Neuronal stem cell (in vitro differentiated cells): ENCODE measurements at regions not wholly inside any gene's neighbourhood (a gene's known extent, or its start where the extent isn't known, plus 50 kb on each side); places are given as distances from the start of the nearest gene placed in this dataset.

Source experiments
- DNase-seq: peaks from one replicate; pipeline ENCODE4 v3.0.0-alpha.2; 2013; ENCODE audit warnings: low spot score
- H2AFZ ChIP-seq: one replicate; pipeline ENCODE4 v1.6.1; 2013; ENCODE audit warnings: mild to moderate bottlenecking, low read length, inconsistent platforms
- H2AK5ac ChIP-seq: 2 replicates; pipeline ENCODE4 v1.6.1; 2013; ENCODE audit warnings: low read depth, mild to moderate bottlenecking, inconsistent platforms, low read length, moderate library complexity, mixed read lengths
- H2BK120ac ChIP-seq: 2 replicates; pipeline ENCODE4 v1.6.1; 2013; ENCODE audit warnings: low read depth, mild to moderate bottlenecking, inconsistent platforms, low read length, moderate library complexity, mixed read lengths
- H2BK12ac ChIP-seq: one replicate; pipeline ENCODE4 v1.6.1; 2013; ENCODE audit warnings: low read length, inconsistent platforms
- H2BK15ac ChIP-seq: 2 replicates; pipeline ENCODE4 v1.6.1; 2013; ENCODE audit warnings: mild to moderate bottlenecking, low read length, inconsistent platforms, mixed read lengths
- H2BK5ac ChIP-seq: one replicate; pipeline ENCODE4 v1.6.1; 2013; ENCODE audit warnings: inconsistent platforms, mild to moderate bottlenecking, low read length, moderate library complexity
- H3K14ac ChIP-seq: one replicate; pipeline ENCODE4 v1.6.1; 2013; ENCODE audit warnings: low read length, inconsistent platforms
- H3K18ac ChIP-seq: 2 replicates; pipeline ENCODE4 v1.6.1; 2013; ENCODE audit warnings: low read length, inconsistent platforms
- H3K23ac ChIP-seq: 2 replicates; pipeline ENCODE4 v1.6.1; 2013; ENCODE audit warnings: low read depth, mild to moderate bottlenecking, mixed read lengths, low read length, inconsistent platforms; ENCODE audit not compliant: poor library complexity
- H3K27ac ChIP-seq: replicated peaks from 3 replicates; pipeline ENCODE4 v1.5.1; 2013; ENCODE audit warnings: low read length, inconsistent platforms
- H3K27me3 ChIP-seq, 3 experiments: 2 replicates each; pipeline ENCODE4 v1.6.1; 2013; ENCODE audit warnings: low read length in 3 of 3, mild to moderate bottlenecking in 2 of 3, inconsistent platforms in 1 of 3, low read depth in 1 of 3, mixed read lengths in 1 of 3, moderate library complexity in 1 of 3; ENCODE audit not compliant: control insufficient read depth in 3 of 3, insufficient read depth in 3 of 3
- H3K36me3 ChIP-seq, 2 donors: replicated peaks in 1 of 2; 2 replicates each; pipeline ENCODE4 v1.6.1; 2013; ENCODE audit warnings: low read length in 2 of 2; ENCODE audit not compliant: control insufficient read depth in 2 of 2, insufficient read depth in 2 of 2
- H3K4ac ChIP-seq: 2 replicates; pipeline ENCODE4 v1.6.1; 2013; ENCODE audit warnings: inconsistent platforms, mild to moderate bottlenecking, low read length, moderate library complexity
- H3K4me1 ChIP-seq, 2 donors: 1 replicate in 1 of 2; 2 replicates in 1 of 2; pipeline ENCODE4 v1.6.1; 2013; ENCODE audit warnings: low read length in 2 of 2, low read depth in 1 of 2; ENCODE audit not compliant: control insufficient read depth in 2 of 2, insufficient read depth in 1 of 2
- H3K4me2 ChIP-seq: one replicate; pipeline ENCODE4 v1.6.1; 2013; ENCODE audit warnings: mild to moderate bottlenecking, low read length, inconsistent platforms; ENCODE audit not compliant: insufficient read depth, poor library complexity, severe bottlenecking
- H3K4me3 ChIP-seq, 2 donors: 2 replicates each; pipeline ENCODE4 v1.5.1; 2013; ENCODE audit warnings: low read length in 2 of 2, mild to moderate bottlenecking in 2 of 2, inconsistent platforms in 1 of 2, moderate library complexity in 1 of 2
- H3K79me1 ChIP-seq: one replicate; pipeline ENCODE4 v1.6.1; 2013; ENCODE audit warnings: low read depth, mild to moderate bottlenecking, inconsistent platforms, low read length, moderate library complexity
- H3K9ac ChIP-seq: one replicate; pipeline ENCODE4 v1.6.1; 2013; ENCODE audit warnings: mild to moderate bottlenecking, low read depth, low read length, inconsistent platforms; ENCODE audit not compliant: poor library complexity
- H3K9me3 ChIP-seq, 2 donors: replicated peaks in 1 of 2; 2 replicates each; pipeline versions ENCODE3 to v1.6.1; 2013; ENCODE audit warnings: low read length in 2 of 2, mild to moderate bottlenecking in 2 of 2, inconsistent platforms in 1 of 2, low read depth in 1 of 2, mixed read lengths in 1 of 2, moderate library complexity in 1 of 2; ENCODE audit not compliant: control insufficient read depth in 2 of 2, insufficient read depth in 1 of 2
- H4K8ac ChIP-seq: one replicate; pipeline ENCODE4 v1.6.1; 2013; ENCODE audit warnings: low read depth, mild to moderate bottlenecking, inconsistent platforms, low read length, moderate library complexity
- H4K91ac ChIP-seq: one replicate; pipeline ENCODE4 v1.6.1; 2013; ENCODE audit warnings: low read length, low read depth, mild to moderate bottlenecking, inconsistent platforms; ENCODE audit not compliant: poor library complexity
- WGBS, 2 donors: extraction: QIAGEN DNeasy Blood & Tissue Kit; methylation state at CpG; one replicate each; pipeline ENCODE4 v1.1.7; 2013; ENCODE audit warnings: missing lambda C conversion rate in 2 of 2, mixed read lengths in 1 of 2; ENCODE audit not compliant: insufficient read length in 2 of 2, insufficient replicate concordance in 1 of 2; ENCODE audit errors: extremely low coverage in 2 of 2; 5-methylcytosine and 5-hydroxymethylcytosine counted together

DNA sequence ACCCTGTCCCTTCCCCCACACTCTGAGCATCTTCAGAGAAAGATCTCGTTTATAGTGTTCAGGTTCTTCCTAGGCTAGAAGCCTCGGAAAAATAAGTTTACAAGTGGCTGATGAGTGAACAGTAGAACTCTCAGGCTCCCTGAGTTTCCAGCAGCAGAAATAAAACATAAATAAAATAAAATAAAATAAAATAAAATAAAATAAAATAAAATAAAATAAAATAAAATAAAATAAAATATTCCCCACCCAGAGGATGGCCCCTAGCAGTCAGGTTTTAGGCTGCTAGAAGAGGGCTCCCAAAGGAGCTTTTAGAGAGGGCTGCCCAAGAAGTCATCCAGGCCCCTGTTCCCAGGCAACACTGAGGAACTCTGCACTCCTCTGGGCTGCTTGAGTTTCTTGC, 55.1 kb downstream of the KCNC4 start:
- Histone ChIP-seq H3K4ac (no peak overlapping the region), H2BK120ac (no peak overlapping the region)
- no peak for DNase-seq

DNA sequence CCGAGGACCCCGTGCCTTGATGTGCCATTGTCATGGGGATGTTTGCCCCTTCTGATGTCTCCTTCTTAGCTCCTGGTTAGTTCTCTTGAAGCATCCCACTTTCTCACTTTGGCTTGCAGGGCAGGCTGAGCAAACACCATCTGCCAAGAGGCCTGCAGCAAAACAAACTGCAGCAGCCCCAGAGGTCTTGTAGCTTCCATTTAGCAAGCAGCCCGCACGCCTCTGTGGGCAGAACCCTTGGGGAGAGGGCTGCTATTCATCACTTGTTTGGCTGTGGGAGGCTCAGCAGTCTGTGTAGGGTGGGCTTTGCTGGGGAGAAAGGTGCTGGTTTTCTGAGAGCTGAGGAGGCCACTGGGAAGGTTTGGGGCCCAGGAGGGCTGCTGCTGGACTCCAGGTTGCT, 56.7 kb downstream of the KCNC4 start:
- no peak overlapping the region for H2BK15ac ChIP-seq
- no peak overlapping the region for H3K23ac ChIP-seq
- no peak overlapping the region for H4K91ac ChIP-seq
- peak overlapping the region; percentile 20 for H3K18ac ChIP-seq
- H4K8ac ChIP-seq, result no peak overlapping the region
- no peak overlapping the region for H3K4ac ChIP-seq
- peaks cover 7% of the 10 kb centered on the region in 2 donors for H3K4me1 ChIP-seq
- no peak overlapping the region for H2BK120ac ChIP-seq
- H2AK5ac ChIP-seq, result no peak overlapping the region
- H3K27me3 ChIP-seq, result peaks cover 0 to 16% (median 0%) of the 10 kb centered on the region in 3 experiments
- no peaks in the 10 kb centered on the region for H3K36me3 ChIP-seq
- no peak overlapping the region for H2BK5ac ChIP-seq
- no peak overlapping the region for H3K27ac ChIP-seq
- H3K9ac ChIP-seq, result no peak overlapping the region
- WGBS, 2 donors, result no CpG with 5 or more reads among the region's 4 CpGs
- no peak overlapping the region for H3K14ac ChIP-seq
- H3K4me3 ChIP-seq, result no peak overlapping the region
- no peak overlapping the region for H2AFZ ChIP-seq
- H3K9me3 ChIP-seq, result no peaks in the 10 kb centered on the region
- no peak overlapping the region for H2BK12ac ChIP-seq
- no peaks in the 10 kb centered on the region for H3K79me1 ChIP-seq
- H3K4me2 ChIP-seq, result no peak overlapping the region
- no peak for DNase-seq

More for the DNA sequence above, 55.1 kb downstream of the KCNC4 start:
- Histone ChIP-seq H3K9ac (no peak overlapping the region), H3K14ac (no peak overlapping the region), H2BK5ac (no peak overlapping the region), H3K4me3 (no peak overlapping the region), H2AFZ (no peak overlapping the region), H3K4me1 (peaks cover 7% of the 10 kb centered on the region in 2 donors), H2AK5ac (no peak overlapping the region), H4K91ac (no peak overlapping the region), H3K36me3 (no peaks in the 10 kb centered on the region), H3K9me3 (no peaks in the 10 kb centered on the region), H3K79me1 (no peaks in the 10 kb centered on the region), H2BK12ac (no peak overlapping the region), H3K18ac (no peak overlapping the region), H3K23ac (no peak overlapping the region), H4K8ac (no peak overlapping the region), H3K4me2 (no peak overlapping the region), H3K27me3 (peaks cover 0 to 12% (median 0%) of the 10 kb centered on the region in 3 experiments), H3K27ac (no peak overlapping the region), H2BK15ac (no peak overlapping the region)
- no CpG with 5 or more reads among the region's 2 CpGs for WGBS, 2 donors

DNA sequence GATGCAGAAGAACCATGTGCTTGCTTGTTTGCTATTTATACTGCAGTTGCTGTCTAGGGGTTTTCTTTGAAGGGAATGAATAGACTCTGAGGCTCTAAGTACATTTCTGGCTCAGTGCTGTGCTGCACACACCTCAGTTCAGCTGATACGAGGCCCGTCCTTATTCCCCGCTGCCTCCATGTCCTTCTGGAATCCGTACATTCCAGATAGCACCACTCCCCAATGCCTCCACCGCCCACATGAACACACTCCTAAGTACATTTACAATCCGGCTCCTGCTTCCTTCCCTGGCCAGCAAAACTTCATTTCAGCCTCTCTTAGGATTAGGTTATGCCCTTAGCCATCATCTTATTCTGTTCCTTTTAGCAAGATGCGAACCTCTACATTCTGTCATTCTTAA, 57.1 kb downstream of the KCNC4 start:
- H2BK5ac ChIP-seq, result no peak overlapping the region

DNA sequence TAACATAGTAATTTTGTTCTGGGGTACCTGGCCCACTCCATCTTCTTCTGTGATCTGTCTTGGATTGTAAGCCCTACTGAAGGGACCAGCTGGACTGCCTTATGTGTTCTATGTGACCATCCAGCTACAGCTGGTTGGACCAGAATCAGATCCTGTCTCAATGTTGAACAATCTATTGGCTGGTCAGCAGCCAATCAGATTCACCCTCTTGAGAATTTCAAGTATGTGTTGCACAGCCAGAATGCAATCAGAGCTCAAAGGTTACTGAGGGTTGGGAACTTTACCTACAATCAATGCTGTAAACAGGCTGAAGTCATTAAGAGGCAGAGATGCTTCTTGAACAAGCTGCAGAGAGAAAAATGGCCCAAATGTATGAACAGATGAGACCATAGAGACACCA, 61.9 kb downstream of the KCNC4 start:
- H2BK5ac ChIP-seq, result no peak overlapping the region

More for the DNA sequence above, 57.1 kb downstream of the KCNC4 start:
- Histone ChIP-seq H3K9ac (no peak overlapping the region), H2AK5ac (no peak overlapping the region), H3K79me1 (no peaks in the 10 kb centered on the region), H2BK12ac (peak overlapping the region; percentile 12), H3K14ac (no peak overlapping the region), H3K4me2 (no peak overlapping the region), H3K4me1 (peaks cover 7% of the 10 kb centered on the region in 2 donors), H3K36me3 (no peaks in the 10 kb centered on the region), H2BK15ac (no peak overlapping the region), H3K27me3 (peaks cover 0 to 16% (median 0%) of the 10 kb centered on the region in 3 experiments), H3K27ac (no peak overlapping the region), H3K23ac (no peak overlapping the region), H3K9me3 (no peaks in the 10 kb centered on the region), H3K18ac (peak overlapping the region; percentile 20), H2BK120ac (no peak overlapping the region), H2AFZ (no peak overlapping the region), H3K4ac (no peak overlapping the region), H4K8ac (no peak overlapping the region), H4K91ac (no peak overlapping the region), H3K4me3 (no peak overlapping the region)
- no peak for DNase-seq
- no CpG with 5 or more reads among the region's 7 CpGs for WGBS, 2 donors

More for the DNA sequence above, 61.9 kb downstream of the KCNC4 start:
- Histone ChIP-seq H2AFZ (no peak overlapping the region), H2AK5ac (no peak overlapping the region), H3K9ac (no peak overlapping the region), H4K91ac (no peak overlapping the region), H3K4ac (no peak overlapping the region), H3K79me1 (no peaks in the 10 kb centered on the region), H3K4me1 (no peaks in the 10 kb centered on the region), H3K36me3 (no peaks in the 10 kb centered on the region), H3K14ac (no peak overlapping the region), H3K27me3 (peaks cover 0 to 4% (median 0%) of the 10 kb centered on the region in 3 experiments), H2BK15ac (no peak overlapping the region), H3K4me3 (no peak overlapping the region), H3K9me3 (no peaks in the 10 kb centered on the region), H3K27ac (no peak overlapping the region), H2BK120ac (no peak overlapping the region), H2BK12ac (no peak overlapping the region), H3K18ac (no peak overlapping the region), H3K4me2 (no peak overlapping the region), H3K23ac (no peak overlapping the region), H4K8ac (no peak overlapping the region)
- no peak for DNase-seq
